NOMO-1 (cell line): ENCODE measurements at regions not wholly inside any gene's neighbourhood (a gene's known extent, or its start where the extent isn't known, plus 50 kb on each side); places are given as distances from the start of the nearest gene placed in this dataset.

Experiments used
- DNase-seq, 2 experiments: peaks; one replicate each; lab custom pipeline; 2025; ENCODE audit not compliant: unreplicated experiment in 2 of 2; lab: John Stamatoyannopoulos, UW

DNA sequence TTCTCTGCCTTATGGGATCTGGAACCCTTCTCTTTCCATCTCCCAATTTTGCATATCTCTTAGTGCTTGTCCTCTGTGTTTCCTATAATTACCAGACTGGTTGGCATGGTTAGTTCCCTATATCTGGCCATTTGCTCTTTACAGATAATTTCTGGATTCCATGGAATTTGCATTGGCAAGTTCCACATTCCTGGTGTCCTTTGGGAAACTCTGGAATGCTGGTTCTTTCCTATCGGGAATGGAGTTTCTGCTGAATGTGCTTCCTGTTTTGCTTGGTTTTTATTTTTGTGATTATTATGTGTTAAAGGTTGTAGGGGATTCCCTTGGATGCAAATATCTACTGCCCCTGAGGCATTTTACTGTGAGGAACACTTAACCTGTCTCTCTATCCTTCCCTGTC is 193.0 kb upstream of the BTG1 start:
- DNase-seq = no peak

- no peak for DNase-seq
These were observed 192.5 kb upstream of the BTG1 start for GRCh38 chr12:92338102-92338501.

DNA sequence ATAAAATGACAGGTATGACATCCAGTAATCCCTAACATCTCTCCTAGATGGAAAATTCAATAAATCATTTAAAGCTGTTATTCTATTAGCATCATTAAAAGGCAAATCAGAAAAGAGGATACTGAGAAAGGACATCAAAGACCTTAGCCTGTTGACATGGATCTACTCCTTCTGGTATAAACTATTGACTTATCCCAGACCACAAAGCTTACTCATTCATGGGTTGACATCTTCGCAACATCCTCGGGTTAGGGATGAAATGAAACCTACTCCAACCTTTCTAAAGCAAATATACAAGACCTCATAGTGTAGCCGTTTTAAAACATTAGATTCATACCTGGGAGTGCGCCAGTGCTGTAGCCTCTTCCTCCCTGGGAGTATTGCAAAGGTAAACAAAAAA is 191.5 kb upstream of the BTG1 start:
- DNase-seq = no peak

- DNase-seq = no peak
These were observed 191.0 kb upstream of the BTG1 start for GRCh38 chr12:92336641-92337040.

DNA sequence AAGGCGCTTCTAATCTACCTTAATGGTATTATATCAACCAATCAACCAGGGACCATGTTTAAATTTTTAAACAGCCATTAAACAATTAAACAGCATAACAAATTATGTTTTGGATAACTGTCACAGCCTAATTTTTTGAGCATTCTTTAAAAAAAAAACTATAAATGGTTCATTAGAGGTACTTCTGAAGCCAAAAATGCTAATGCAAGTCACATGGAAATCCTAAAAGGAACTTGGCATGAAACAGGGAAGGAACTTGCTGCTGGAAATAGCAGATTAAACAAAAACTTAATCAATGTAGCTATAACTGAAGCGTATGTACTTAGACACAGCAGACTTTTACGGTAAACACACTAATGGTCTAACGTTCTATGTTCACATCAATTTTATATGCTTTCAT is 190.2 kb upstream of the BTG1 start:
- no peak for DNase-seq

DNA sequence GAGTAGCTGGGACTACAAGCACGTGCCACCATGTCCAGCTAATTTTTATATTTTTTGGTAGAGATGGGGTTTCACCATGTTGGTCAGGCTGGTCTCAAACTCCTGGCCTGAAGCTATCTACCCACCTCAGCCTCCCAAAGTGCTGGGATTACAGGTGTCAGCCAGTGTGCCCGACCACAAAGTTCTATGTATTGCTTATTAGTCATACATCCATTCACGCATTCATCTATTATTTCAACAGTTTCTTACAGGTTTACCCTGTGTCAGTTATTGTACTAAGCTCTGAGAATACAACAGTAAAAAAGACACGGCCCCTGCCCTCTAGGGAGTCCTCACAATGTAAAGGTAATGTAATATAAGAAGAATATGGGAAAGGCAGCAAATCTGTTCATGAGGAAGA is 188.9 kb upstream of the BTG1 start:
- DNase-seq = no peak

DNA sequence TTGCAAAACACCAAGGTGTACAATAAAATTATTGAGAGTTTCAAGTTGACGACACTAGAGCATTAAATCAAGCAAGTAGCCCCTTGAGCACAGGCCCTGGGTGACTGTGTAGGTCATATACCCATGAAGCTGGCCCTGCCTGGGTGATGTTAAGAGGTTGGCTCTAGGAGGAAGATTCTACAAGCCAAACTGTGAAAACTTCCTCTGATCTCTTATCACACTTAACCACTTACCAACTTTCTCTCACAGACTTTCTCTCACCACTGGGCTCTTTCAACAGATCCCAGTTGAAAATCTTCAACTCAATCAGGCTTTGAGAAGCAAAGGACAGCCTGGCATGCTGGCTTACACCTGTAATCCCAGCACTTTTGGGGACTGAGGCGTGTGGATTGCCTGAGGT is 186.9 kb upstream of the BTG1 start:
- DNase-seq = no peak

DNA sequence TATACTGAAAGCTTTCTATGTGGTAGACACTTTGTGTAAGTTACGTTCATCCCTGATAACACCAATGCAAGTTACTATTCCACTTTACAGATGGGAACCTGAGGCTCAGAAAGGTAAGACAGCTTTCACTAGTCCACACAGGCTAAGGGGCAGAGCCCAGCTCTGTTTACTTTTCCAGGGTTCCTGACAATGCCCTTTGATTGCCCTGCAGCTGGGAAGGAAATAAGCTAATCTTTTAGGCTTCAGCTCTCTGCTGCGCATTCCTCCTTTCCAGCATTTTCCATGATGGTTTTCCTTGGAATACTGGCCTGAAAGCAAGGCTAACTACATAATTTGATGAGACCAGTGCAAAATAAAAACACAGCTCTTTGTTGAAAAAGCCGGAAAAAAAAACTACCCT is 185.7 kb upstream of the BTG1 start:
- no peak for DNase-seq

- DNase-seq = no peak
These were observed 185.0 kb upstream of the BTG1 start for GRCh38 chr12:92330654-92331053.

- DNase-seq = no peak
These were observed 181.2 kb upstream of the BTG1 start for GRCh38 chr12:92326877-92327276.

DNA sequence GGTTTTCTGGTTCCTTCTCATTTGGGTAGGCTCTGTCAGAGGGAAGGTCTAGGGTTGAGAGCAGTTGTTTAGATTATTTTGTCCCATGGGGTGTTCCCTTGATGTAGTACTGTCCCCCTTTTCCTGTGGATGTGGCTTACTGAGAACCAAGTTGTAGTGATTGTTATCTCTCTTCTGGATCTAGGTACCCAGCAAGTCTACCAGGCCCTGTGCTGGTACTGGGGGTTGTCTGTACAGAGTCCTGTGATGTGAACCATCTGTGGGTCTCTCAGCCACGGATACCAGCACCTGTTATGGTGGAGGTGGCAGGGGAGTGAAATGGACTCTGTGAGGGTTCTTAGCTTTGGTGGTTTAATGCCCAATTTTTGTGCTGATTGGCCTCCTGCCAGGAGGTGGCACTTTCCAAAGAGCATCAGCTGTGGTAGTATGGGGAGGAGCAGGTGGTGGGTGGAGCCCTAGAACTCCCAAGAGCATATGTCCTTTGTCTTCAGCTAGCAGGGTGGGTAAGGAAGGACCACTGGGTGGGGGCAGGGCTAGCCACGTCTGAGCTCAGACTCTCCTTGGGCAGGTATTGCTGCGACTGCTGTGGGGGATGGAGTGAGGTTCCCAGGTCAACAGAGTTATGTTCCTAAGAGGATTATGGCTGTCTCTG is 179.3 kb upstream of the BTG1 start:
- no peak for DNase-seq

- no peak for DNase-seq
These were observed 166.9 kb upstream of the BTG1 start for GRCh38 chr12:92312463-92312964.

DNA sequence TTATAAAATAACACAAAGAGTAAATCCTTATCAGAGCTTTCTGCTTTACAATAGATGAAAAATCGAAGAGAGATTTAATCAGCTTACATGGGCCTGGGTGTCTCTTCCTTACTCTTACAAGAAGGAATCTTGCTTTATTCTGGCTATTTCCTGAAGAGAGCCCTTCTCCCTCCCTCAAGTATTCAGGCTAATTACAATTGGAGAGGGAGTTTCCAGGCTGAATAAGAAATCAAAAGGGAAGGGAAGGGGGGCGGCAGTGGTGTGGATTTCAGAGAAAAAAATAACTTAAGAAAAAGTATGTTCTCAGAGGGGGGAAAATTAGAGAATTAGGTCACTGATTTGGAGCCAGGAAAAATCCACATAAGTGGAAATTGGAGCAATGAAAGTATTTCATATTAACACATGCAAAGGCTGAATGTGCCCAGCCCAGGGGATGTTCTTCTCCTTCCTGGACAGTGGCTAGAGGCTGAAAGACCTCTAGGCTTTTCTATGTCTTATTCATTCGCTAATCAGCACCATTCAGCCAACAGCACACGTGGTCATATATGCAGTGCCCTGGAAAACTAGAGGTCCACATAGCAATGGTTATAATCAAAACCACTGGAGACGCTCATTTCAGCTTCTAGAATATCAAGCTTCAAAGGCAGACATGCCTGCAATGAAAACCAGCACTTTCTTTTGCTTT is 158.9 kb upstream of the BTG1 start:
- no peak for DNase-seq

GRCh38 chr12:92302041-92302829 is 156.6 kb upstream of the BTG1 start:
- DNase-seq = no peak

DNA sequence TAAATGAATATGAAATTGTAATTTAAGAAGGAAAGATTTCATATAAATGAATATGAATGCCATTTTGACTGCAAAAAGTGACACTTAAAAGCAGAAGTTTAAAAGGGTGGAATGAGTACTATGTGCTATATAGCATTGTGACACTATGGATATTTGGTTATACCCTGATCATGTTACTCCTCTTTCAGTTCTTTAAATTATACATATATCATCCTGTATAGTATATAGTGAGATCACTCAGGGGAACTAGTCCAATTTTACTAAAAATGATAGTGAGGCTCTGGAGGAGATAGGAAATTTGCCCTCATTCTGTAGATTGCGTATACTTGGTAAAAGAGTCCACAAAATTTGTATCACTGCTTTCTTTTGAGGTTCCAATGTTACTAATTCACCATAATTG is 155.7 kb upstream of the BTG1 start:
- DNase-seq = peak in 1 of 2 experiments; percentile 68

DNA sequence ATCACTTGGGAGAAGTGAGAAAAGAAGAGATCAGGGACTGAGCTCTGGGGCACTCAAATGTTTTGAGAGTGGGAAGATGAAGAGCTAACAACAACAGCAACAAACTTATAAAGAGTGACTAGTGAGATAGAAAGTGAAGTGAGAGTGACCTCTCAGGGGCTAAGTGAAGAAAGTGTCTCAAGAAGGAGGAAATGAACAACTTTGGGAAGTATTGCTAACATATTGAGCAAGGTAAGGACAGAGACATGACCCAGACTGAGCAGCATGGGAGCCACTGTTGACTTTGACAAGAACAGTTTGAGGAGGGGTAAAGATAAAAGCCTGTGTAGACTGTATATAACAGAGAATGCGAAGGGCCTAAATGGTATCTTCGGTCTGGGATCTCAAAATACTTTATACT is 155.1 kb upstream of the BTG1 start:
- peak; percentile 58 to 88 for DNase-seq

- no peak for DNase-seq
These were observed 154.1 kb upstream of the BTG1 start for GRCh38 chr12:92299744-92300143.

- DNase-seq = no peak
These were observed 153.7 kb upstream of the BTG1 start for GRCh38 chr12:92299344-92299743.

GRCh38 chr12:92297932-92298696 is 152.5 kb upstream of the BTG1 start:
- peak; percentile 17 to 43 for DNase-seq

DNA sequence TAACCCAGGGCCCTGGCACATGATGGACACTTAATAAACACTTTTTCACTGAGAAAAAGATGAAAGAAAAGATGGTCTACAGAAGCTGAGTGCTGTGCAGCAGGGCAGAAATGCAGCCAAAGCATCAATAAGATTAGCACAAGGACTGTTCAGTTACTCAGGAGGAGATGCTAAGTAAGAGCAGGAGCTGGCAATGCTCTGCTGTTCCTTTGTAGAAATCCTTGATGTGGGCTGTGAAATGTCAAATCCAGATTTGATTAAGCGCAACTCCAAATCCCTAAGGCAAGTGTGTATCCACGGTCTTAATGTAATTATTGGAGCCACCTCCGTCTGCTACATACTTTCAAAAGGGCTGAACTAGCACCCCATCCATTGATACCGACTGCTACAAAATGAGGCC is 151.8 kb upstream of the BTG1 start:
- DNase-seq = no peak

- no peak for DNase-seq
These were observed 149.9 kb upstream of the BTG1 start for GRCh38 chr12:92295523-92295922.
